AG04450 (cell line): ENCODE measurements at regions not wholly inside any gene's neighbourhood (a gene's known extent, or its start where the extent isn't known, plus 50 kb on each side); places are given as distances from the start of the nearest gene placed in this dataset.

Source experiments
- CTCF ChIA-PET: fragments of 300-600, 350-600 bp; formaldehyde crosslinking; extraction: SDS; loops from one replicate; lab custom pipeline; 2022; ENCODE audit warnings: antibody characterized with exemption, inconsistent platforms; lab: Charles Lee
- POLR2A ChIA-PET: fragments of 350-600 bp; formaldehyde crosslinking; extraction: SDS; loops from one replicate; lab custom pipeline; 2021; ENCODE audit warnings: antibody characterized with exemption, inconsistent platforms; lab: Yijun Ruan, JAX
- DNase-seq: peaks from one replicate; pipeline ENCODE4 v3.0.0-alpha.2; 2011; ENCODE audit warnings: low read depth, low spot score
- H3K27ac ChIP-seq: one replicate; pipeline ENCODE4 v1.5.1; 2012; ENCODE audit warnings: low read depth, low read length, control low read depth
- H3K27me3 ChIP-seq: one replicate; pipeline ENCODE4 v1.6.0; 2012; ENCODE audit warnings: low read length; ENCODE audit not compliant: control insufficient read depth, insufficient read depth
- H3K4me3 ChIP-seq: 2 replicates; pipeline ENCODE4 v1.5.1; 2011; ENCODE audit warnings: mild to moderate bottlenecking, low read depth, low read length, control low read depth
- H3K9me3 ChIP-seq: 2 replicates; pipeline ENCODE4 v1.5.1; 2012; ENCODE audit warnings: low read length; ENCODE audit not compliant: control insufficient read depth, insufficient read depth
- TF ChIP-seq, protein P1 (sequence below): IDR thresholded peaks from 2 replicates; pipeline ENCODE4 v1.5.1; 2011; ENCODE audit warnings: low read depth, low read length, control low read depth, inconsistent platforms

DNA sequence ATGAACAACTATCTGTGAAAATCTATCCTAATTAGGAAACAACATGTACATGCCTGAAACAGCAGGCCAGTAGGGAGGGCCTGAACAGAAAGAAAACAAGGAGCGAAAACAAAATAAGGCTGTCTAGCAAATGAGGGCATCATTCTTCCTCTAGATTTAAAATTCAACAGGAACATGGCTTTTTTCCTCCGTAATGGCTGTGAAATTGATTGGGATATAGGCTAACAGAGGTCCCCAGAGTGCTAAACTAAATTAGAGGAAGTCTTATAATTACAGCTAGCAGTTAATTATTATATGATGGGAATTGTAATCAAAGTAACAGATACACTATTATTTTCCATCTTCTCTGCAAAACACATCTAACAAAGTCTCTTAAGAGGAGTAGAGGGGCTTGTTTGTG is 51.7 kb upstream of the TIAM1 start:
- H3K27ac ChIP-seq: no peak overlapping the region
- DNase-seq: no peak

DNA sequence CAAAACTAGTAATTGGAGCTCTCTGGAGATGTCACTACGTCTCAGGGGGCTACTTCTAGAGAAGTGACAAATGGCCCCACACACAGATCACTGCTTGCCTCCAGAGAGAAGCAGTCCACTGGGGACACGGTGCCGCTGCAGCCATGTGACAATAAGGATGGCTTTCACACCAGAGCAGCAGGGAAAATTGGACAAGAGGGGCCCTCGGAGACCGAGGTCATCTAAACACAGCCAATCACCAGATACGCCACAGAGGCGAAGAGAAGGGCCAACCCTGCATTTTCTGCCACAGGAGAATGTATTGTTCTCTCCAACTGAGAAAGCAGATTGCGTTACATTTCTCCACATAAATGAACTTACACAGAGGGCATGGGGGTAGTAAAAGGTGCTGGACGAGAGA is 51.2 kb upstream of the TIAM1 start:
- peaks cover 2% of the 10 kb centered on the region for H3K27me3 ChIP-seq
- ChIA-PET POLR2A (no interaction called here), CTCF (no interaction called here)
- no peak overlapping the region for H3K4me3 ChIP-seq
- H3K27ac ChIP-seq: no peak overlapping the region
- H3K9me3 ChIP-seq: no peaks in the 10 kb centered on the region
- no peak for DNase-seq
- TF ChIP-seq, protein P1, sequence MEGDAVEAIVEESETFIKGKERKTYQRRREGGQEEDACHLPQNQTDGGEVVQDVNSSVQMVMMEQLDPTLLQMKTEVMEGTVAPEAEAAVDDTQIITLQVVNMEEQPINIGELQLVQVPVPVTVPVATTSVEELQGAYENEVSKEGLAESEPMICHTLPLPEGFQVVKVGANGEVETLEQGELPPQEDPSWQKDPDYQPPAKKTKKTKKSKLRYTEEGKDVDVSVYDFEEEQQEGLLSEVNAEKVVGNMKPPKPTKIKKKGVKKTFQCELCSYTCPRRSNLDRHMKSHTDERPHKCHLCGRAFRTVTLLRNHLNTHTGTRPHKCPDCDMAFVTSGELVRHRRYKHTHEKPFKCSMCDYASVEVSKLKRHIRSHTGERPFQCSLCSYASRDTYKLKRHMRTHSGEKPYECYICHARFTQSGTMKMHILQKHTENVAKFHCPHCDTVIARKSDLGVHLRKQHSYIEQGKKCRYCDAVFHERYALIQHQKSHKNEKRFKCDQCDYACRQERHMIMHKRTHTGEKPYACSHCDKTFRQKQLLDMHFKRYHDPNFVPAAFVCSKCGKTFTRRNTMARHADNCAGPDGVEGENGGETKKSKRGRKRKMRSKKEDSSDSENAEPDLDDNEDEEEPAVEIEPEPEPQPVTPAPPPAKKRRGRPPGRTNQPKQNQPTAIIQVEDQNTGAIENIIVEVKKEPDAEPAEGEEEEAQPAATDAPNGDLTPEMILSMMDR: no peak

More for the DNA sequence above, 51.7 kb upstream of the TIAM1 start:
- TF ChIP-seq, protein P1: no peak
- Histone ChIP-seq H3K4me3 (no peak overlapping the region), H3K27me3 (peaks cover 2% of the 10 kb centered on the region), H3K9me3 (no peaks in the 10 kb centered on the region)
- ChIA-PET CTCF (no interaction called here), POLR2A (no interaction called here)

DNA sequence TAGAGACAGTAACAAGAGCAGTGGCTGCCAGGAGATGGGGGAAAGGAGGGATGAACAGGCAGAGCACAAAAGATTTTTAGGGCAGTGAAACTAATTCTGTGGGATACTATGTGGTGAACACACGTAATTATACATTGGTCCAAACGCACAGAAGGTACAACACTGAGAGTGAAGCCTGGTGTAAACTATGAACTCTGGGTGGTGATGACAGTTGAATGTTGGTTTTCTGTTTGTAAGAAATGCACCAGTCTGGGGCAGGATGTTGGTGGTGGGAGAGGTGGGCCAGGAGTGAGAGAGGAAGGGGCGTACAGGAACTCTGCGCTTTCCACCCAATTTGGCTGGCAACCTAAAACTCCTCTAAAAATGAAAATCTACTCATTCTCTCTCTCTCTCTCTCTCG is 50.2 kb upstream of the TIAM1 start:
- ChIA-PET POLR2A (no interaction called here), CTCF (interaction anchor here (0.6 kb wide), 1 partner anchor 293 kb away, joined by 4 read pairs; no protein-coding TSS in a partner anchor)
- H3K27ac ChIP-seq: no peak overlapping the region
- H3K4me3 ChIP-seq: no peak overlapping the region
- no peak for DNase-seq
- TF ChIP-seq, protein P1: no peak
- no peaks in the 10 kb centered on the region for H3K9me3 ChIP-seq
- H3K27me3 ChIP-seq: peaks cover 2% of the 10 kb centered on the region
